Stomach (tissue), 8 donors: ENCODE measurements at regions not wholly inside any gene's neighbourhood (a gene's known extent, or its start where the extent isn't known, plus 50 kb on each side); places are given as distances from the start of the nearest gene placed in this dataset.
A peak's percentile ranks its signal among the peaks of the same experiment; 100 is the strongest.

Experiments
- DNase-seq, 2 donors: peaks; one replicate each; pipeline versions ENCODE4 v3.0.0 to v3.0.0-alpha.2; 2013 to 2019
- H3K27ac ChIP-seq, 5 donors: fragments of 200-600 bp in 4 of 5; sonication (generic) in 4 of 5; one replicate each; pipeline ENCODE4 v1.5.1; 2013 to 2019; ENCODE audit warnings: mild to moderate bottlenecking in 1 of 5, moderate library complexity in 1 of 5
- H3K27me3 ChIP-seq, 3 donors: fragments of 200-600 bp; sonication (generic); one replicate each; pipeline ENCODE4 v1.5.1; 2017 to 2019; ENCODE audit warnings: mixed run types in 1 of 3
- H3K36me3 ChIP-seq, 4 donors: fragments of 200-600 bp; sonication (generic); 1 replicate in 3 of 4; 2 replicates in 1 of 4; pipeline ENCODE4 v1.5.1; 2016 to 2019
- H3K4me1 ChIP-seq, 4 donors: fragments of 200-600 bp; sonication (generic); one replicate each; pipeline ENCODE4 v1.5.1; 2016 to 2019
- H3K4me3 ChIP-seq, 4 donors: fragments of 200-600 bp; sonication (generic) in 3 of 4; one replicate each; pipeline ENCODE4 v1.5.1; 2016 to 2019; ENCODE audit warnings: mild to moderate bottlenecking in 1 of 4
- H3K9me3 ChIP-seq, 4 donors: fragments of 200-600 bp; sonication (generic); one replicate each; pipeline ENCODE4 v1.5.1; 2016 to 2019
- CTCF ChIP-seq, 7 experiments: fragments of 450-650 bp in 4 of 7; fragments of 200-600 bp in 3 of 7; sonication (generic) in 3 of 7; IDR thresholded peaks; one replicate each; pipeline ENCODE4 v1.5.1; 2016 to 2019; ENCODE audit warnings: antibody characterized with exemption in 7 of 7, control low read depth in 2 of 7, mild to moderate bottlenecking in 1 of 7
- EP300 ChIP-seq: sonication (generic); formaldehyde crosslinking; IDR thresholded peaks from one replicate; pipeline ENCODE4 v1.6.1; 2017; ENCODE audit warnings: antibody characterized with exemption
- POLR2A ChIP-seq, 4 donors: fragments of 450-650 bp; IDR thresholded peaks; one replicate each; pipeline ENCODE4 v1.6.1; 2016; ENCODE audit warnings: antibody characterized with exemption in 4 of 4, control low read depth in 2 of 4, mild to moderate bottlenecking in 1 of 4, moderate library complexity in 1 of 4
- POLR2AphosphoS5 ChIP-seq, 3 donors: sonication (generic); formaldehyde crosslinking; IDR thresholded peaks; one replicate each; pipeline ENCODE4 v1.6.1; 2016; ENCODE audit warnings: antibody characterized with exemption in 3 of 3
- WGBS, 5 donors: extraction: QIAGEN DNeasy Blood & Tissue Kit in 3 of 5; methylation state at CpG; one replicate each; pipeline versions ENCODE4 v1.1.5 to v1.1.7; 2013 to 2018; 5-methylcytosine and 5-hydroxymethylcytosine counted together
- intact Hi-C: fragments of 100-400 bp; cut with DNase I; formaldehyde crosslinking; loops from one replicate; pipeline ENCODE4 v1.15.1; 2023; ENCODE audit warnings: low total_unique reads
- donor health status: healthy with polysubstance abuse.
- donor health status: Bipolar disorder and iron deficiency.
- donor health status: healthy.

GRCh38 chr21:24032709-24033232 lies 1574.5 kb downstream of the MRPL39 start:
- Histone ChIP-seq H3K9me3 (peaks cover 0 to 17% (median 3%) of the 10 kb centered on the region in 4 donors), H3K4me3 (no peak overlapping the region)
- intact Hi-C loops, result no loop called here

GRCh38 chr21:24027396-24027795 lies 1579.9 kb downstream of the MRPL39 start:
- peaks cover 0 to under 1% (median 0%) of the 10 kb centered on the region in 4 donors for H3K9me3 ChIP-seq
- DNase-seq, result no peak
- 57 to 67% (median 62%) methylated on average over 4 of the region's 4 CpGs for WGBS, 5 donors

More at GRCh38 chr21:24032709-24033232, 1574.5 kb downstream of the MRPL39 start:
- Histone ChIP-seq H3K36me3 (no peaks in the 10 kb centered on the region), H3K4me1 (no peaks in the 10 kb centered on the region), H3K27me3 (no peaks in the 10 kb centered on the region), H3K27ac (no peak overlapping the region)
- no peak for TF ChIP-seq EP300
- TF ChIP-seq POLR2AphosphoS5 (IDR thresholded peaks at IDR 0.05), result no peak
- TF ChIP-seq CTCF (IDR thresholded peaks at IDR 0.05), result no peak
- TF ChIP-seq POLR2A (IDR thresholded peaks at IDR 0.05), result no peak
- WGBS, 5 donors, result 43 to 67% (median 45%) methylated on average over 2 of the region's 2 CpGs
- DNase-seq, result no peak

GRCh38 chr21:24025101-24025500 lies 1582.2 kb downstream of the MRPL39 start:
- intact Hi-C loops, result no loop called here
- WGBS, 5 donors, result 18 to 31% (median 20%) methylated on average over 3 of the region's 3 CpGs
- H3K36me3 ChIP-seq, result no peaks in the 10 kb centered on the region
- no peaks in the 10 kb centered on the region for H3K4me1 ChIP-seq
- H3K9me3 ChIP-seq, result peaks cover 0 to 15% (median 5%) of the 10 kb centered on the region in 4 donors
- no peak for DNase-seq
- H3K4me3 ChIP-seq, result no peak overlapping the region
- TF ChIP-seq CTCF (IDR thresholded peaks at IDR 0.05) (no peak), POLR2AphosphoS5 (IDR thresholded peaks at IDR 0.05) (no peak), EP300 (no peak), POLR2A (IDR thresholded peaks at IDR 0.05) (no peak)
- no peaks in the 10 kb centered on the region for H3K27me3 ChIP-seq
- H3K27ac ChIP-seq, result no peak overlapping the region

More at GRCh38 chr21:24027396-24027795, 1579.9 kb downstream of the MRPL39 start:
- TF ChIP-seq POLR2A (IDR thresholded peaks at IDR 0.05) (no peak), CTCF (IDR thresholded peaks at IDR 0.05) (no peak), EP300 (no peak), POLR2AphosphoS5 (IDR thresholded peaks at IDR 0.05) (no peak)
- intact Hi-C loops, result no loop called here
- Histone ChIP-seq H3K36me3 (no peaks in the 10 kb centered on the region), H3K4me3 (no peak overlapping the region), H3K27ac (no peak overlapping the region), H3K27me3 (no peaks in the 10 kb centered on the region), H3K4me1 (no peaks in the 10 kb centered on the region)

- intact Hi-C loops, result no loop called here
- DNase-seq, result peak in 1 of 2 donors; percentile 19
- Histone ChIP-seq H3K27ac (no peak overlapping the region), H3K9me3 (peaks cover 0 to 22% (median 10%) of the 10 kb centered on the region in 4 donors), H3K4me1 (no peaks in the 10 kb centered on the region), H3K4me3 (no peak overlapping the region), H3K36me3 (no peaks in the 10 kb centered on the region), H3K27me3 (no peaks in the 10 kb centered on the region)
- 78 to 90% (median 86%) methylated on average over 1 of the region's 1 CpG for WGBS, 5 donors
- TF ChIP-seq EP300 (no peak), POLR2A (IDR thresholded peaks at IDR 0.05) (no peak), CTCF (IDR thresholded peaks at IDR 0.05) (no peak), POLR2AphosphoS5 (IDR thresholded peaks at IDR 0.05) (no peak)
Measured at GRCh38 chr21:24023936-24024335, 1583.3 kb downstream of the MRPL39 start.
